Astrocyte (in vitro differentiated cells and primary cell): ENCODE measurements at regions not wholly inside any gene's neighbourhood (a gene's known extent, or its start where the extent isn't known, plus 50 kb on each side); places are given as distances from the start of the nearest gene placed in this dataset.

Source experiments
- EZH2 ChIP-seq: IDR thresholded peaks from 2 replicates; pipeline ENCODE4 v1.6.1; 2012; ENCODE audit warnings: mild to moderate bottlenecking, low read length, inconsistent platforms; ENCODE audit not compliant: insufficient read depth
- TF ChIP-seq, protein P1 (sequence below): IDR thresholded peaks from 2 replicates; pipeline ENCODE4 v1.5.1; 2011; ENCODE audit warnings: low read depth, mild to moderate bottlenecking, inconsistent platforms, low read length, moderate library complexity; ENCODE audit not compliant: insufficient read depth

DNA sequence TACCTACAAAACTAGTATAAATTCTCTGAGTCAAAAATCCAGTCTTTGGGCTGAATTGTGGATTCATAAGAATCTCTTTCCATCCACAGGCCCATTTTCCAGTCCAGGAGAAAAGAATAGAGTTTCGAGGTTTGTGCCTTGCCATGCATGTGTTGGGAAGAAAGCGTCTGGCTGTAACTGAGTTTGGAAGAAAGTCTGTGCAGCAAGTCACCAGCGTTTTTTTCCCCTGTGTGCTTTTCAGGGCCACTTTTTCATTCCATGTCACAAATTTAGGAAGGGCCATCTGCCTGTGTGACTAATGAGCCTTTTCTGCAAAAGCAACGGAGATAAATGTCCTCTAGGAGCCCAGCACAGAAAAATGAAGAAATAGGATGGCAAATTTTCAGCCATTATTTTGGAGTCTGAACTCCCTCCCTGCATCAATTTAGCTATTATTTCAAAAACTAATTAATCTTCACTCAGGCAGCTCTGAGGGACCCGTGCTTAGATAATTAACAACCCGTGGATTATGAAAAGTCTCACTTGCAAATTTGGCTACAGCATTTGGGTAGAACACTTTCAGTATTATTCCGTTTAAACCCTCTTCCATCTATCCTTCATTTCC lies 261.5 kb downstream of the SUDS3 start:
- TF ChIP-seq, protein P1, sequence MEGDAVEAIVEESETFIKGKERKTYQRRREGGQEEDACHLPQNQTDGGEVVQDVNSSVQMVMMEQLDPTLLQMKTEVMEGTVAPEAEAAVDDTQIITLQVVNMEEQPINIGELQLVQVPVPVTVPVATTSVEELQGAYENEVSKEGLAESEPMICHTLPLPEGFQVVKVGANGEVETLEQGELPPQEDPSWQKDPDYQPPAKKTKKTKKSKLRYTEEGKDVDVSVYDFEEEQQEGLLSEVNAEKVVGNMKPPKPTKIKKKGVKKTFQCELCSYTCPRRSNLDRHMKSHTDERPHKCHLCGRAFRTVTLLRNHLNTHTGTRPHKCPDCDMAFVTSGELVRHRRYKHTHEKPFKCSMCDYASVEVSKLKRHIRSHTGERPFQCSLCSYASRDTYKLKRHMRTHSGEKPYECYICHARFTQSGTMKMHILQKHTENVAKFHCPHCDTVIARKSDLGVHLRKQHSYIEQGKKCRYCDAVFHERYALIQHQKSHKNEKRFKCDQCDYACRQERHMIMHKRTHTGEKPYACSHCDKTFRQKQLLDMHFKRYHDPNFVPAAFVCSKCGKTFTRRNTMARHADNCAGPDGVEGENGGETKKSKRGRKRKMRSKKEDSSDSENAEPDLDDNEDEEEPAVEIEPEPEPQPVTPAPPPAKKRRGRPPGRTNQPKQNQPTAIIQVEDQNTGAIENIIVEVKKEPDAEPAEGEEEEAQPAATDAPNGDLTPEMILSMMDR = no peak
- no peak for TF ChIP-seq EZH2
